HG03342 (cell line): ENCODE measurements at regions not wholly inside any gene's neighbourhood (a gene's known extent, or its start where the extent isn't known, plus 50 kb on each side); places are given as distances from the start of the nearest gene placed in this dataset.
A peak's percentile ranks its signal among the peaks of the same experiment; 100 is the strongest.

Source experiments
- ATAC-seq: cut with Tn5 transposase; IDR thresholded peaks from one replicate; pipeline ENCODE4 v1.9.1; 2021; ENCODE audit warnings: mild to moderate bottlenecking, moderate library complexity; ENCODE audit not compliant: unreplicated experiment

DNA sequence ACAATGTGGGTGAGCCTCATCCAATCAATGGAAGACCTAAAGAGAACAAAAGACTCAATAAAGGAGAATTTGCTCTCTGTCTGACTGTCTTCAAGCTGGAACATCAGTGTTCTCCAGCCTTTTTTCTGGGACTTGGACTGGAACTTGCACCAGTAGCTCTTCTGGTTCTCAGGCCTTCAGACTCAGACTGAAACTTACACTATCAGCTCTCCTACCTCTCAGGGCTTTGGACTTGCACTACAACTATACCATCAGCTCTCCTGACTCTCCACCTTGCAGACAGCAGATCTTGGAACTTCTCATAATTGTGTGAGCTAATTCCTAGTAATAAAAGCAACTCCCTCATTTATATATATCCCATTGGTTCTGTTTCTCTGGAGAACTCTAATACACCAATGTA lies 185.9 kb downstream of the SMIM20 start:
- ATAC-seq: no peak

DNA sequence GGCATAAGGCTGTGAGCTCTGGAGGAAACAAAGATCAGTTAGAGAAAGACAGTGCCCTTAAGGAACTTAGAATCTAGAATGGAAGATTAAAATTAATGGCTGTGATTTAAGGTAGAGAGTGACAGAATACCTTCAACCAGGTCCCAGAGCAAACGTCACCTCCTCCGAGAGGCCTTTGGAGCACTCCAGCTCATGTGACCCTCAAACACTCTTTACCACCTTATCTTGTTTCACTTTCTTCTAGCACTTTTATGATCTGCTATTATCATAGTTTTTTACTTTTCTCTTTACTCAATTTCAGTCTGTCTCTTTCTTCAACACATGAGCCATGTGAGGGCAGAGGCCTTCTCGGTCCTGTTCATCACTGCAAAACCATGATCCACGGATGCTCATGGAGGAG lies 187.0 kb downstream of the SMIM20 start:
- no peak for ATAC-seq

DNA sequence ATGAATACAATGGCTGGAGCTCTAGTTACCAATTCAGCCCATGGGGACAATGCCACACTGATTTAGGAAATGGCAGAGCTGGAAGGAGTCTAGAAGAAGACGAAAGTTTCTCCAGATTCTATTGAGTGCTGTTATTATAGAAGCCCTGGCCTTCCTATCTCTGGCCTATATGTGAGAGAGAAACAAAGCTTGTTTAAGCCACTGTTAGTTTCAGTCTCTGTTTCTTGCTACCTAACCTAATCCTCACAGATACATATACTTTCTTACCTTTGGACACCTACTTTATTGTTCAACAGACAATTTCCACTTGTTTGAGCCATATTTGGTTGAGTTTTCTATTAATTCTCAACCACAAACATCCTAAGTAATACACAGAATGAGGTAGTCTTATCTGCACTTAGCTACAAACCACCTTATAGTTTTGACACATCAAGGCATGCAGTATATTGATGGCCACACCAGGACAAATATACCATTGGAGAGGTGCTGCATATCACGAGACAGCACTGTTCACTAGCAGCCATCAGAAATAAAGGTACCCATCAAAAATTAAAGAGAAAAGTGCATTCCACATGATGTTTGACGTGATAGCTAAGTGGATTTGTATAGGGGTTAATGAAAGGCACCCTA lies 190.2 kb downstream of the SMIM20 start:
- no peak for ATAC-seq

DNA sequence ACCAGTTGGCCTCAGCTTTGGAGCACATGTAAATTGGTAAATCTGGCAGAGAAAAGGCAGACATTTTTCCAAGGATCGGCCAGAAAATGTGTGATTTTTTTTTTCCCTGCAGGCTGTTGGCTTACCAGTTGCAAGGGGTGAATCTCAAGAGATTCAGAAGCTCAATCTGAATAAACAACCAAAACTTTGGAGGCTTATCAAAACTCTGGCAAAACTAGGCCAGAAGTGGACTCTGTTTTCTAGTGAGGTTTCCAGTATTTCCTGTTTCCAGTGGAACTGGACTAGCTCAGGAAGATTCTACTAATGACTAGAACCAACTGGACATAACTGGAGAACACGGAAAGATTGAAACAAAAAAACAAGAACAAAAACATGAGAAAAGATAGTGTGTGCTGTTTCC lies 191.3 kb downstream of the SMIM20 start:
- ATAC-seq: no peak

DNA sequence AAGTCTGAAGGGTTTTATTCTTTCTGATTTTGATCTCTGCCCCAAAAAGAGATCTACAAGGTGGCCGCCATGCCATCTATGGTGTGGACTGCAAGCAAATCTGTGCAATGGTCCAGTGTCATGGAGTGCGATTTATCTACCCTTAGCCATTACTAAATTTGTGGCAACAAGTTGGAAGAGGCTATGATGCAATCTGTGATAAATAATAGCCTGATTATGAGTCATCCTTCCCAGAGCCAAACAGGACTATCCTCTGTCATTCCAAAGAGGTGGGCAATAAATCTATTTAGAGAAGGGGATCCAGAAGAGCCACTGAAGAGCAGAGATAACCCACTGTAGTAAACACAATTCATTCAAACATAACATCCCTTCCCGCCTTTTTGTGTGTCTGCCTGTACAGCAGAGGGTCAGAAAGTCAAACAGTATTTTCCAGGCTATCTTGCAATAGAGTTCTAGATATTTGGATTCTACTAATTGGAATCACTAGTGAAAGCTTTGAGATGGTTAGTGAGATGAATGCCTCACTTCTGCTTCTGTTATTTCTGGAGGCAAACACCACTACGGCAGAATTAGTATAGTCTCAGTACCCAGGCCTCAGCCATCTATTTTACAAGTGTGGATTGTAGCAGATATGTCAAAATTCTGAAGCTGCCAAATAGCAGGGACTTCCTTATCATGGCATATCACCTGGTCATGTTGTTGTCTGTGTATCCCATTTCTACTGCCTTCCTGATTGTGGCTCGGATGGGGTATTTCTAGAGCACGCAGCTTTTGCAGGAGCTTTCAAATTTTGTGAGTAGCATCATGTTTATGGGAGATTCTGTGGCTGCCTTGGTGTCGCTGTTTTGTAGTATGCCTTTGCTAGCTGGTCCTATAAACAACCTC lies 192.0 kb downstream of the SMIM20 start:
- no peak for ATAC-seq

DNA sequence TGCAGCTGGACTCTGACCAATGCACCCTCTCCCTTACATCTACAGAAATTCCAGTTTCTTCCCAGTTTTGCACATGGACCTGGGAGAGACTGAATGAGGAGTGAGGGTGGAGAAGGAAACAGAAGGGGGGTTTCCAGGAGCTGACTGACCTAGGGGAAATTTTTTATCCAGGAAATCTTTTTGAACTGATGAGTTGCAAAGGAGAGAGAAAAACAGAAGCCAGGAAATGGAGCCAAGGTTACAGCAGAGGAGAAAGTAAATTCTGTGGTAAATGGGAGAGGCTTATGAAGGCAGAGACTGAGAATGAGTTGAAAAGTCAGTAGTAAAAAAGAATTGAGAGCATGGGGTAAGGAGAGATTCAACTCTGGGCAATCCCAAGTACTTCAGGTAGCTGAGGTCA lies 192.8 kb downstream of the SMIM20 start:
- no peak for ATAC-seq

DNA sequence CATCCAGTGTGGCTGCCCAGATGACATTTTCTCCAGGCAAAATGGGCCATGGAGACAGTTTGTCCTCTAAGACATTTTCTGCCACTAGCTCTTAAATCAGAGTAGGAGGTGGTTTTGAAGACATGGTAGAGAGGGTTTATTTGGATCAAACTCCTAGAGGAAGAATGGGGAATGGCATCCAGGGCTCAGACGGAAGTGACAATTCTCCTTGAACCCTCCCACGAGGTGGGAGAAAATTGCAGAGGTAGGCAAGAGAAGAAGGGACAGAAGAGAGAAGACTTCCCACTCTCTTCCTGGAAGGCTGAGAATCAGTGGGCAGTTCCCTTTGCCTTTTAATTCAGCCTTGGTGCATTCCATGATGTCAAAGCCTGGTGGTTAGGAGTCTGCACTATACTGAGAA lies 194.0 kb downstream of the SMIM20 start:
- no peak for ATAC-seq

DNA sequence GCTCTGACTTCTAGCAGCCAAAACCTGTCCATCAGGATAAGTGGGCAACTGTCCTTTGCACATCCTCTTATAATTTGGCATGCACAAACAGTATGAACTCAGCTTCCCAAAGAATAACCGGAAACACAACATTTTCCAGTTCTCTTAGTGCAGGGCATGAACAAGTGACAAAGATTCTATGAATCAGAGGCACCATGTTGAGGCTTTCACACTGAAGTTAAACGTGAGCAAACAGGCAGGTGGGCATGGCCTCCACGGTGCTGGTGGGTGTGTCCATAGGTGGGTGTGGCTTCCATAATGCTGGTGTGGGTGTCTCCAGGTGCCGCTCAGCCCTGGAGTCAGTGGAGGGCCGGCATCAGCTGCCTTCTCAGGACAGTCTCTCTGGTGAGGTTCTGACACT lies 196.5 kb downstream of the SMIM20 start:
- ATAC-seq: no peak

DNA sequence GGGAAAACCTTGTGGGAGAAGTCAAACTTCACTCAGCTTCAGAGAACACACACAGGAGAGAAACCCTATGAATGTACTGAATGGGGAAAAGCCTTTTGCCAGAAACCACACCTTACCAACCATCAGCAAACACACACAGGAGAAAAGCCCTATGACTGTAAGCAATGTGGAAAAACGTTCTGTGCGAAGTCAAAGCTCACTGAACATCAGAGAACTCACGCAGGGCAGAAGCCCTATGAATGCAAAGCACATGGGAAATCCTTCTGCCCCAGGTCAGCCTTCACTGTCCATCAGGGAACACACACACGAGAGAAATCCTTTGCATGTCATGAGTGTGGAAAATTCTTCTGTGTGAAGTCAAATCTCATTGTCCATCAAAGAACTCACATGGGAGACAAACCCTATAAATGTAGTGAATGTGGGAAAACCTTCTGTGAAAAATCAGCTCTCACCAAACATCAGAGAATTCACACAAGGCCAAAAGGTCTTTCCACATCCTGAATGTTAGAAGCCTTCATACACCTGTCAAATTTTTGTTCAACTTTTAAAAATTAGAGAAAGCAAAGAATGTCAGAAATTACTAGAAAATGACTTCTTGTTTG lies 199.4 kb downstream of the SMIM20 start:
- no peak for ATAC-seq

DNA sequence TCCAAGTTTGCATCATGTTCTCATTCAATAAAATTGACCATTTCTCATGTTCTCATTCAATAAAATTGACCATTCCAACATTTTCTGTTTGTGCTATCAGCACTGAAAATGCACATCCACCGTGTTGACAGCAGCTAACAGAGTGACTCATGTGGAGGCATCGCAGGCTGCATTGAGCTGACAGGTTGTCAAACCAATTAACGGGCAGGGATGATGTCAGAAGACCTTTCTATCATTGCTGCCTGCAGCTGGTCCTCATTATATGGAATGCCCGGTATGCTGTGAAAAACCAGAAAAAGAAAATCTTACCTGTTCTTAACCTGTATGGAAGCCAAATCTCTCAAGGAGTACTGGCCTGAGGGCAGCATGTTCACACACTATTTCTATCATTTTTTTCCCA lies 202.0 kb downstream of the SMIM20 start:
- ATAC-seq: no peak

DNA sequence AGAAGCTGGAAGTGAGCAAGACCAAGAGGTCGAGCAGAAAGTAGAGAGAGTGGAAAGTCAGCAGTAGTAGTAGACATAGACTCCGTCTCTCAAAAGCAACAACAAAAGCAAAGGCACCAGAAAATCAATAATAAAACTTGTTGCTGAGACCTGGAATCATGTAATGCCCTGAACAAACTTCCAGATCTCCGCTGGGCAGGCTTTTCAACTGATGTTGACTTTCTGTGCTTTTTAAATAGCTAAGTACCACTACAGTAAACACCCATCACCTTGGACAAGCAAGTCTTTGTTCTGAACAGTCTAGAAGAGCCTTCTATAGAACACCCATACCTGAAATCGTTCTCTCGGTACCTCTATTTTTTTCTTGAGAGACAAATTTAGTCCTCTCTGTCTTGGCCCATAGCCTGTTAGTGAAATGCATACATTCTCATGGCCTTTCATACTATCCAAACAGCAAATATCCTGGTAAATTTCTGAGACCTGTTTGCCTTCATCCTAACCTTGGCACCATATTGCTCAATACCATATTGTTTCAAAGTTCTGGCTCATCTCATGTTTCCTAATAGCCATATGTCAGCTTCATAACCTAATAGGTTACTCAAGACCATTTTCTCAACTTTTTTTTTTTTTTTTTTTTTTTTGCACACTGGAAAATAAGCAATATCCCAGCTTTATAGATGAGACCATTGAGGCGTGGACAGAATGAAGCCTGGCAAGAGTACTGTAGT lies 200.6 kb upstream of the RBPJ start:
- no peak for ATAC-seq

DNA sequence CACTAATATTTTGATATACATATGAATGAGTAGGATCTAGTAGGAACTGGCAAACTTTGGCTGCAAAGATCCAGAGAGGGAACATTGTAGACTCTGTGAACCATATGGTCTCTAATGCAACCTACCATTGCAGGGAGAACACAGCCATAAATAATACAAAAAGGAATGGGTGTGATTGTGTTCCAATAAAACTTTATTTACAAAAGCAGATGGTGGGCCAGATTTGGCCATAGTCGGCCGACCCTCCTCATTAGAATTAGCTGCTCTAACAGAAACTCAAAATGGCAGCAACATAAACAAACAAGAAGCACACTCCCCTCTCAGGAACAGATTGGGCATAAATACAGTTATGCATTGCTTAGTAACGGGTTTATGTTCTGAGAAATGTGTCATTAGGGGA lies 198.1 kb upstream of the RBPJ start:
- ATAC-seq: no peak

DNA sequence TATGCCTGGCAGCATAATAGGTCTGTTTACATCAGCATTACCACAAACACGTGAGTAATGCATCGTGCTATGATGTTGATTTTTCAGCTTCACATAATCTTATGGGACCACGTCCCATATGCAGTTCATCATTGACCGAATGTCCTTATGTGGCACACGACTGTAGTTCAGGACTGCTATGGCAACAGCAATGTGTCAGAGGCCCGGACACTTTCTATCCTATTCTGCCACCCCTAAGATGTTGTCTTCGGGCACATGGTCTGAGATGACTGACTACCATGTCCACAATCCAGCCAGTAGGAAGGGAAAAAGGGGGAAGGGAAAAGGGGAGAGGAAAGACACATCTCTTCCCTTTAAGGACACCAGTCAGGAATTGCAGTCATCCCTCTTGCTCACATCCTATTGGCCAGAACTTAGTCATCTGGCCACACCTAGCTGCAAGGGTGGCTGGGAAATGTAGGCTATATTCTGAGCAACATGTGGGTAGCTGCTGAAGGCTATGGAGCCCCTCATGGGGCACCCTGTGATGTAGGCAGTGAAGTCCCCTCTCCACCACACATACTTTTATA lies 196.0 kb upstream of the RBPJ start:
- ATAC-seq: no peak

DNA sequence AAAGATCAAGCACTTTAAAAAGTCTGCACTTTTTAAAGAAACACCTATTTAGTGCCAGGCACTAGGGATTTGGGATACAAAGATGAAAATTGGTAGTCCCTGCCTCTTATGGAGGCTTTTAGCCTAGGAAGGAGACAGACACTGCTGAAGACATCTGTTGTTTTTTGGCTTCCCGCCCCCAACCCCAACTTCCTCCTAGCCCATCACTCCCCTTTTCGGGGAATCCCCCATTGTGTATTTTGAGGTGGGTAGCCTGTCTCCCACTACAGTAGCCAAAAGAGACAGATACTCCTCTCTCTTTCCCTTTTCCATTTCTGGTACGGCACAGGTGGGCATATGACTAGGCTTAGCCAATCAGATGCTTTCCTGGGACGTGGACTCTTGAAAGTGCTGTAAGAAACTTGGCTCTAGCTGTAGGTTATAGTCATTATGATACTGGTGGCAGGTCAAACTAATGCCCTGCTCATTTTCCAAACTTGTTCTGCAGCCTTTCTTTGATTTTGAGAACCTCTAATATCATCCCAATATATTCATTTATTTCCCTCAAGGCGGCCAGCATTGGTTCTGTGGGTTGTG lies 194.6 kb upstream of the RBPJ start:
- ATAC-seq: peak; percentile 66

DNA sequence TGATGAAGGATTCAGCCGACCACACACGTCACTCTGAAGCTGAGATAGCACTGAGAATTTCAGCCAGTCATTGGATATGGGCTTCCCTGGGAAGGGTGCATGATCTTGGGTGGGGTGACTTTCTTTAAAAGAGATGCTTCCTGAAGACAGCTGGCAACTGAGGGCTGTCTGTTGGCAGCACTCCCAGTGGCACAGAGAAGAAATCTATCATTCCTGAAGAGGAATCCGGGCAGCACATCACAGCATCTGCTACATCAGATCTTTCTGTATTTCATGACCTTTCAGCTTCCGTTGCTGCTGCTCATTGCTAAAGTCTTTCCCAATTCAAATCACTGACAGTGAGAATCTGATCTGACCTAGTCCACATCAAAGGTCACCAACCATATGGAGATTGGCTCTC lies 193.8 kb upstream of the RBPJ start:
- no peak for ATAC-seq

DNA sequence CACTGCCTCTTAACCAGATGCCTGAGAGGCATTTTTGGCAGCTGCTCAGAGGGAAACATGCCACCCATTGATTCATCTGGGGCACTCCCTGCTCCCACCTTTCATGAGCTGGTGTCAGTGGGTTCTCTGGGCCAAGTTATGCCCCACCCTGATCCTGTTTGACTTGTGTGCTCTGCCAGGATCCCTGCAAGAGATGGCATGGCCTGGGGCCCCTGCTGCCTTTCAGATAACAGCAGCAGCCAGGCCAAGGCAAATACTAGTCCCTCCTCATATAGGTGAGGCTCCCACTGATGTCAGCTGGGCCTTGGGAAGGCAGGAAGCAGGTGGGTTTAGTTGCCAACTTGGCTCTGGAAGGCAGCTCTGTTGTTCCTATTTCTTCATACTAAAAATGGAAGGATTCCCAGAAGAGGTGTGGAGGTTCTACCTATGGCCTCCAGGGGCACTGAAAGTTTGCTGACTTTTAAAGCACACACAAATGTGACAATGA lies 192.9 kb upstream of the RBPJ start:
- no peak for ATAC-seq

DNA sequence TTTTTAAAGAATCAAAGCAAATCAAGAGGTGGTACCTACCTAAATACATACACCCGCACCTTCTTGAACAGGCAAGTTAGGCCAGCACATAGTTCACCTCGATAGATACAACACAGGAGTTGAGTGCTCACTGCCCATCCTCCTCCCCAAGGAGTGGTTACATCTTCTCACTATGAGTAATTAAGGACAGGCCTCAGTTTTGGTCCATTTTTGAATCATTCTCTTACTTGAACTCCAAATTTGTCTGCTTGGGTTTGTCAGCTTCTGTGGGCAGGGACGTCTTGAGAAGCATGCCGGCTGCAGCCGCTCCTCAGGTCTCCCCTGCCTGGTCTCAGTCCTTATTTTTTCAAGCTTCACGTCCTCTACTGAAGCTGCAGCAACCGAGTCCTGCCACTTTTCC lies 190.6 kb upstream of the RBPJ start:
- ATAC-seq: peak; percentile 68

DNA sequence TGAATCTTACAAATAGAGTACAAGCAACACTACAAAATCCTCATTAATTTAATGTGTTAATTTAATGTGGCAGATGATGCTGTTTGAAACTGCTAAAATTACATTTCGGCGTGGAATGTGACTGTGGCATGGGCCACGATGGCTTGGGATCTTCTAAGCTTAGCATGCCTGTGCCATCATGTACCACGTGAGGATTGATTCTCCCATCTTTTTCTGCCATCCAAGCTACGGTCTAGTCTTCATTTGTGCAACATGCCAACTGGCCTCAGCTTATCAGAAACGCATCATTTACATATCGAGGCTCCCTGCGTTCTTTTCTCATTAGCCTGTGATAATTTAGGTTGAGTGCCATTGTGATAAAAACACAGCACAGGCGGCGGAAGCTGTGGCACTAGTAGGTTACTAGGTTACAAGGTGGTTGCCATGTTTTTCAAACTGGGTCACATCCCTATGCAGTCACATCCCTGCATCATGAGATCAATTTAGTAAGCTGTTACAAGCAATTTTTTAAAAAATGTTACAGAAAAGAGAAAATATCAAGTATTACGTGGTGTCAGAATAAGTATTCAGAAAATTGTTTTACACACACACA lies 189.9 kb upstream of the RBPJ start:
- no peak for ATAC-seq

DNA sequence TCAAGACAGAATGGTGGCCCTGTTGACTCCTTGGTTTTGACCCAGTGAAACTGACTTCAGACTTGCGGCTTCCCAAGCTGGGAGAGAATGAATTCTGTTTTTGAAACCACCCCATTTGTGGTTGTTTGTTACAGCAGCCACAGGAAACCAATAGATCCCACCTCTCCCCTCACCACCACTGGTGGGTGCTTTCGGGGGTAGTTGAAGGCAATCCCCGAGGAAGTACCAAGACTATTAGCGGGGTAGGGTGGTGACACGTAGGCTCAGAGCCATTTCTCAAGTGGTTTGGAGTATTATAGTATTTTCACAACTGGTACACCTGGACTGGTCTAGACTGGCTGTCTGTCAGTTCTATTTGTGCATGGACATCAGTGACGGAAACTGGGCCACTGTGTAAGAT lies 189.1 kb upstream of the RBPJ start:
- ATAC-seq: peak; percentile 51

DNA sequence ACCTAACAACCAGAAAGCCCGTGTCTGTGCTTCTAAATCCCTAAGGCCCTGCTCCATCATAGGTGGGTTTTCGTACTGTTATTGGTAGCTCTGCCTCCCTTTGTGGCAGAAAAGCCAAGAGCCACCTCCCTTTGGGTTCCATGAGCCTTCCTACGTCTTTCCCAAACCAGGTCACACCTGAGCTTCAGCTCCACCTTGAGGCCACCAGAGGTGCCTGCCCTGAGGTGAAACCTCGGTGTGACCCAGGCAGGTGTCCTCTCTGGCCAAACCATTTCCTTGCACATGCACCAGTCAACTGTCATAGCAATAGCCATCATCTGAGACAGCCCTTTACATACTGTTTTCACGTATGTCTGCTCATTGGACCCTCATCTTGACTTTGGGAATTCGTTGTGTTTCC lies 188.0 kb upstream of the RBPJ start:
- no peak for ATAC-seq
